Sigmoid colon (tissue), 3 donors: ENCODE measurements at regions not wholly inside any gene's neighbourhood (a gene's known extent, or its start where the extent isn't known, plus 50 kb on each side); places are given as distances from the start of the nearest gene placed in this dataset.

Experiments used
- CTCF ChIP-seq, 4 experiments: fragments of 450-650 bp in 3 of 4; fragments of 200-600 bp in 1 of 4; IDR thresholded peaks; one replicate each; pipeline ENCODE4 v1.5.1; 2016 to 2019; ENCODE audit warnings: antibody characterized with exemption in 4 of 4, mild to moderate bottlenecking in 3 of 4, moderate library complexity in 2 of 4
- POLR2A ChIP-seq, 2 donors: fragments of 450-650 bp; IDR thresholded peaks; one replicate each; pipeline ENCODE4 v1.6.1; 2016; ENCODE audit warnings: antibody characterized with exemption in 2 of 2, mild to moderate bottlenecking in 2 of 2, moderate library complexity in 2 of 2

- no peak for TF ChIP-seq POLR2A (IDR thresholded peaks at IDR 0.05)
- TF ChIP-seq CTCF (IDR thresholded peaks at IDR 0.05) = no peak
Observed at GRCh38 chr7:148485618-148486017, 104.9 kb upstream of the C7orf33 start.
